Eye (tissue), 1 donor: ENCODE measurements at regions not wholly inside any gene's neighbourhood (a gene's known extent, or its start where the extent isn't known, plus 50 kb on each side); places are given as distances from the start of the nearest gene placed in this dataset.
A peak's percentile ranks its signal among the peaks of the same experiment; 100 is the strongest.

Experiments
- DNase-seq: peaks from one replicate; pipeline ENCODE4 v3.0.0-alpha.2; 2015

DNA sequence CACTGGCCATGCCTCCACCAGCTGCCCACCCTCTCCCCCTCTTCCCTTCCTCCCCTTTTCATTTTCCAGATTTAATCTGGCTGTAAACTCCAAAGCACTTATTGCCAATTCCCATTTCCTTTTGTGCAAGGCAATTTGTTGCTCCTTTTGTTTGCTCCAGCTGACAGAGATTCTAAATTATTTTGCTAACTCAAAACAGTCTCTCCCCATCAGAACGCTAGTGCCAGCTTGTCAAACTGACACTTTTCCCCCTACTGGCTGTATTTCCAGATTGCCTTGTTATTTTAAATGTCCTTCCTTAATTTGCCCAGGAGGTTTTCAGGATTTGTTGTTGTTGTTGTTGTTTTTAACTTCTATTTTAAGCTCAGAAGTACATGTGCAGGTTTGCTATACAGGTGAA, 57.0 kb upstream of the PAK1 start:
- no peak for DNase-seq

DNA sequence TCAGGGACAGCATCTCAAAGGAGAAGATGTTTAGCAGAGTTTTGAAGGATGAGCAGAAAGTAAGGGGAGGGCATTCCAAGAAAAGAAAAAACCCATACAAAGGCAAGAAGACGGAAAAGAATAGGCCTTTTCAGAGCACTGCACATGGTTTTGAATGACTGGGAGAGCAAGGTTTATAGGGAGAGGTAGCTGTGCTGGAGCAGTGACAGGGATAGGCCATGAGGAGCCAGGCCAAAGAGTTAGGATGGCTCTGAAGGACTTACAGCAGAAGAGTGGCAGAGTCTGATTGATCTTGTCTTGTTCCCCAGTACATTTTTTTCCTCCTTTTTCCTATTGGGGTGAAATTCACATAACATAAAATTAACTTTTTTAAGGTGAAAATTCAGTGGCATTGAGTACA, 55.8 kb upstream of the PAK1 start:
- DNase-seq = no peak

DNA sequence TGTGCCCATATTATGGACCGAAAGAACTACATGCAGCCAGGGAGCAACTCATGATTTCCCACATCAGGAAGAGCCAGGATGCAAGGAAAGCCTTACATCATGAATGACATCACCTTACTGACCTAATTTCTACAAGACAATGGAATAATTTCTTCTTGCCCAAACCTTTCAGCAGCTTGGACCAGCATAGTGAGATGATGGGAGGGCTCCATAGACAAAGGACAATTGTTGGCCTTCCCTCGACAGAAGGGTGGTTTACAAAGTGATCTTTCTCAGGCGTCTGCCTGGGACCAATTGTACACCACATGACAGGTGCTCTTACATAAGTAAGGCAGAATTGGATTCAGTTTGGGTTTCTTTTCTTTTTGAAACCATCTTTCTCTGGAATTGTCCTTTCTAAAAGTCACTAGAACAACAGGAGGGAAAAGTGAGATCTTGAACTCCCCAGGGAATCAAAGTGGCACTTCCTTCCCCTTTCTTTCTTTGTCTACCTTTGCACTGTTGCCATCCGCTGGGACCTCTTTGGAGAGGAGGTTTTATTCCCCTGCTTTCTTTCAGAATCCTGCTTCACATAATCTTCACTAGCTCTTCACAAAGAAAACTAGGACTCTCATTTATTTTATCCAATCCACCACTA, 51.7 kb upstream of the PAK1 start:
- peak; percentile 62 for DNase-seq

DNA sequence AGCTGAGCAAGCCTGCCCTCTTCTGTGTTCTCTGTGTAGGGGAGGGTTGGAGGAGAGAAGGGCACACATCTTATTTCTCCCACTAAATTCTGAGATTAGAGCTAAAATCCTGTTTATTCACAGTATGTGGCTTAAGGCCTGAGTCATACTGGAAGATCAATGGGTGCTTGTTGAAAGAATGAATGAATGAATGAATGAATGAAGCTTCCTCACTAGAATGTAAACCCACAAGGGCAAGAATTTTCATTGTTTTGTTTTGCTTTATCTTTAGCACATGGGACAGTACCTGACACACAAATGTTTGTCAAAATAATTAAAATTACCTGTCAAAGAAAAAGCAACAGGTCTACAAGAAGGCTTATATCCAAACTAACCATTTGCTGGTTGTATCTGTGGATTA, 50.6 kb upstream of the PAK1 start:
- DNase-seq = no peak

DNA sequence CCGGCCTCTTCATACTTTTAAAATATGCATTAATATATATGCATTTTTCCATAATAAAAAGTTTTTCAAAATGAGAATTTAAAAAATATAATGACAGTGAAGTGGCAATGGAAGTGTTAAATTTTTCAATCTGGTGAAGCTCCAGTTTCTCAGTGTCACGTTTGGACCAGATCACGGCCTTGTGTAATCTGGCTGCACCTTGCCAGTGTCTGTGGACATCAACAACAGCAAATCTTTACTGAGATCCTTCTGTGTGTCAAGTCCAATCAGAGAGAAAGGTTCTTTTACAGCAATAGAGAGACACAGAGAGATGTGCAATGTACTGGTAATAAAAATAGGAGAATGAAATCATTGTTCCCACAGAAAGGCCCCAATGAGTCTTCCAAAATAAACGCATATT, 49.8 kb upstream of the PAK1 start:
- no peak for DNase-seq
